ENCODE measurements at regions not wholly inside any gene's neighbourhood (a gene's known extent, or its start where the extent isn't known, plus 50 kb on each side); places are given as distances from the start of the nearest gene placed in this dataset.

DNA sequence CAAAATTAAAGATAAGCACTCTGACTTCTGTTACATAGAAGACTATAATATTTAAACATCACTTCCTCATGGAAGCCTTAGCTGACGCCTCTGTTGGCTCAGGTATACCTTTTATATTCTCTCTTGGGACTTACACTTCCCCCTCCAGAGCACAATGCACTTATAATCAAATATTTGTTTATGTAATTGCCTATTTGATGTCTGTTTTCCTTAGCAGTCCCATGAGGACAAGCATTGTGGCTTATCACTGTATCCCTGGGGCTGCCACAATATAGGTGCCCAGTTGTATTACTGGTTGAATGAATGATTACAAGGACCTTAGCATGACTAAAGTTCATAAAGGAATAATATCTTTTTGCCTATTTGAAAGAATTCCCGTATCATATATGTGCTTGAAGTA is 186.7 kb upstream of the VGLL2 start:
- no peak for DNase-seq

GRCh38 chr6:117079951-117080350 is 185.4 kb upstream of the VGLL2 start:
- DNase-seq, result no peak

- DNase-seq, result no peak
Observed at GRCh38 chr6:117089604-117090003, 175.8 kb upstream of the VGLL2 start.

GRCh38 chr6:117110146-117110545 is 155.2 kb upstream of the VGLL2 start:
- DNase-seq, result no peak

DNA sequence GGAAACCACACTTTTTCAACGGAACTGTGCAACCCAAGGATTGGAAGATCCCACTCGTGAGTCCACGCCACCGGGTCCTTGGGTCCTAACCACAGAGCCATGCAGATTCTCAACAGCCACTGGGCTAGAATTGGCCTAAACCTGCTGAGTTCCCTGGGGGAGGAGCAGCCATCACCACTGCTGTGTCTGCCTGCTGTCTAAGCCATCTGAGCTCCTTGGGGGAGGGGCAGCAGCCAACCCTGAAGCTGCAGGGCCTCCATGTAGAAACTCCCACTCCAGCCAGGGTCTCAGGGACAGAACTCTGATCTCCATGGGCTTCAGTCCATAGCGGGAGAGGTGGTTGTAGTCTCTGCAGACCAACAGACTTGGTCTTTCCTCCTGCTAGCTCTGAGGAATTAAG is 154.6 kb upstream of the VGLL2 start:
- DNase-seq, result no peak

- DNase-seq, result no peak
Observed at GRCh38 chr6:117117652-117118051, 147.7 kb upstream of the VGLL2 start.

DNA sequence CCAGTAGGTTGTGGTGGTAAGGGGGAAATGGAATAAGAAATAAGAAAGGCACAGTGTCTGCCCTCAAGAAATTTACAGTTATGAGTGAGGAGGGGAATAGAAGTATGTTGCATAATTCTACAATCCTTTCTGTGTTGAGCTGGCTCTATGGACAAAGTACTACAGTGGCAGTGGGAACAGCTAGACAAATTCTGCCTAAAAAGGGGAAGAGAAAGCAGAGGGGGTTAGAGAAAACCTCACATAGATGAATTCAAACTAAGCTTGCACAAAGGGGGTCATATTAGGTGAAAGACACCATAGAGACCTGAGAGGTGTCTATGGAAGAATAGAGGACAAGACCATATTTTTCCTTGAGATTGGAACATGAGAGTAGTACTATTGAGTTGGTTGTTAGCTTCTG is 146.9 kb upstream of the VGLL2 start:
- DNase-seq, result no peak

GRCh38 chr6:117126213-117126612 is 139.1 kb upstream of the VGLL2 start:
- no peak for DNase-seq

- no peak for DNase-seq
Observed at GRCh38 chr6:117128052-117128451, 137.3 kb upstream of the VGLL2 start.

GRCh38 chr6:117130125-117130524 is 135.2 kb upstream of the VGLL2 start:
- DNase-seq, result no peak

DNA sequence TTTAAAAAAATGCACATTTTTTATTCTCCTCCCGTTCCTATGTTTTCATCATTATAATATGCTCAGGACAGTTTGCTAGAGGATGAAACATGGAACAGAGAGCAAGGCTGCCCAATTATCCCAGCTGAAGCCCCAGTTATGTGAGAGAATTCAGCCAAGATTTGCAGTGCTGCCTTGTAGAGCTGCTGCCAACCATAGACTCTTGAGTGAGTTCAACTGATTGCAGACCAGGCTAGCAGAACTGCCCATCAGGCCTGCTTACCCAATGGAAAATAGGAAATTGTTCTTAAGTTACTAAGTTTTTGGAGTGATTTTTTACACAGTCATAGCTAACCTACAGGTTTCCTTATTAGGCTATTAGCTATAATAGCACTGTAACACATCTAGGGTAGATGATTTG is 128.7 kb upstream of the VGLL2 start:
- no peak for DNase-seq

DNA sequence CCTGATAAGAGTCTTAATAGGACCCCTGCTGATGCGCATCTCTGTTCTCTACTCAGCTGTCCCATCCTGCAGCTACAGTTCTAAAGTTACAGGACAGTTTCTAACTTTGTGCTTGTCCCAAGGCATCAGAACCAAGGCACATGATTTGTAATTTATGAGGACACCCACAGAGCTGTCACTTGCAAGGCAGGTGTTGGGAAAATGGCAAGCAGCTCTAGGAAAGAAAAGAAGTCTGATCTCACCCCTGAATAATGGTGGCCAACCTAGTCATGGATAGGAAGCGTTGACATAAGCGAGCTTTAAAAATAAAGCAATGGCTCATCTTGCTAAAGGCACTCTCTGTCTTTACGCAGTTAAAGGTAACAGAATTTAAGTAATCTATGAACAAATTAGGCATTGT is 127.6 kb upstream of the VGLL2 start:
- no peak for DNase-seq

DNA sequence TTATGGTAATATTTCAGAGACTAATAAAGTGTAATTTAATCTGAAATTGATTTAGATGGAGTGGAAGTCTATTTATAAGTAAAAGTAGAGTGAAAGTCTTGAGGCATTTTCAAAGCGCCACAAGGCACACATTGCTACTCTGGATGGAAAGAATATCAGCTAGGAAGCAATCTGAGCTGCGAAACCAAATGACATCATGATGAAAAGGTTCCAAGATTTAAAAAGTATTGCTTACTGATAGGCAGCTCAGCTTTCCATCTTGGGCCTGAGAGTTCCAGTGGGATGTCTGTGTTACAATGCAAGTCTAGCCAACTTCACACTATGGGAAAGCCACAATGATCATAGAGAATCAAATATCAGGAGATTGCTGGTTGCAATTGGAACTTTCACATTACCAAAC is 126.9 kb upstream of the VGLL2 start:
- DNase-seq, result no peak

- DNase-seq, result no peak
Observed at GRCh38 chr6:117138920-117139319, 126.4 kb upstream of the VGLL2 start.

DNA sequence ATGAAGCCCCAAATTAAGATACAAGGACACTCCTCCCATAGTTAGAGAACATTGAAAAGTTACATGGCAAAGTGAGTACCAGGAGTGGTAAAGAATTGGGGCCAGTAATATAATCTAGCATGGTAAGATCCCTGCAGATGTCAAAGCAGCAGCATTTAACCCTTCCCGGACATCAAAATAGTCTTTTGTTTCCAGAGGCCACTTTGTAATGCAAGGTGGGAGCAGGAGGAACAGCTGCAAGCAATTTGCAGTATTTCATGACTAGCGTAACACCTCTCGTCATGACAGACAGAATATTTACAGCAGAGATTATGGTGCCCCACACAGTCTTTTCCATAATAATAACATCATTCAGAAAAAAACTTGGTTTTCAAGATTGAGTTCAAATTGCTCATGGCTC is 123.2 kb upstream of the VGLL2 start:
- no peak for DNase-seq

DNA sequence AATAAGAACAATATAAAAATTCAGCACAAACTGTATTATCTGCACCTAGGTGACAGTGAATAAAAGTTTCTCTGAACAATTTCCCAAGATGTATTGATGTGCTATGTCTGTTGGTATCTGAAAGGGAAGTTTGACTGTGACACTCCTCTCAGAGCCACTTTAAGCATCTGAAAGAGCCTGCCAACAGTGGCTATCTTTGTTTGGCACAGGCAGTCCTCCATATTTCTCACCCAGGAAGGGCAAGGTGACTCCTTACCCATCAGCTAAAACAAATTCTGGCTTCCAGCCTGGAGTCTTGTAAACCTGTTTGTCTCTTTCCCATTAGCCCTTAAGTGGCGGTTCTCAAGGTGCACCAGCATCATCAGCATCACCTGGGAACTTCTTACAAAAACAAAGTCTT is 122.4 kb upstream of the VGLL2 start:
- DNase-seq, result no peak

DNA sequence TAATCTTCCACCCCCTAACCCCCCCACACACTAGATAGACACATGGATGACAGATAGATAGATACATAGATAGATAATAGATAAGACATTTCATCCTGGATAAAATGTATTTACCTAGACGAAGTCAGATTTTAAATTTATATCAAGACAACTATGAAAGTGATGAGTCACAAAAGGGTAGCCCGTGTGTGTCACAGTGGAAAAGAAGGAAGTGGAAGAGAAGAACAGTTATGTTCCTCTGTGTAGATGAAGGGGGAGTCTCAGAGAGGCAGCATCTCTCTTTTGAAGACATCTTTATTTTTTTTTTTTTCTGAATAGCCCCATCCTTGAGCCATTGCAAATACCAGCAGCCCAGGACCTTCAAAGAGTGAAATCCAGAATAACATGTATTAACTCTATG is 121.7 kb upstream of the VGLL2 start:
- DNase-seq, result no peak

DNA sequence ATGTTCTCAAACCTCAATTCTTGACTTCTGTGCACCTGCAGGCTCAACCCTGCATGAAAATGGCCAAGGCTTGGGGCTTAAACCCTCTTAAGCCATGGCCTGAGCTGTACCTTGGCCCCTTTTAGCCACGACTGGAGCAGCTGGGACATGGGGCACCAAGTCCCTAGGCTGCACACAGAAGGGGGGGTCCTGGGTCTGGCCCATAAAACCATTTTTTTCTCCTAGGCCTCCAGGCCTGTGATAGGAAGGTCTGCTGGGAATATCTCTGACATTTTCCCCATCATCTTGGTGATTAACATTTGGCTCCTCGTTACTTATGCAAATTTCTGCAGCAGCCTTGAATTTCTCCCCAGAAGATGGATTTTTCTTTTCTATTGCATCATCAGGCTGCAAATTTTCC is 119.4 kb upstream of the VGLL2 start:
- DNase-seq, result no peak

GRCh38 chr6:117149324-117149723 is 116.0 kb upstream of the VGLL2 start:
- DNase-seq, result no peak

DNA sequence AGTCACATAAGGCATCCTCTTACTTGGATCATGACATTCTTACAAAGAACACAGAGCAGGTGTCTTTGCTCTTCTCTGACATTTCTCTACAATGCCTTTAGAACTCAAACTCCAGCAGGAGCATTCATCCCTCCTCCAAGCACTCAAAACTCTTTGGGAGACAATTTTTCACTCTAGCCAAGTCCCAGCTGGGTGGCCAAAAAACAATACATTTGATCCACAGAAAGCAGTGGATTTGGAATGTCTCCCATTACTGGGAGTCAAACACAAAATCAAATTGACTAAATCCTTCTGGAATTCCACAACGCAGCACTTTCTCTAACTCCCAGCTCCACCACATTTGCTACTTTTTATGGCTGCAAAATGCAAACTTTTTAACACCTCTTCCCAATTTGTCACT is 108.6 kb upstream of the VGLL2 start:
- DNase-seq, result no peak

DNA sequence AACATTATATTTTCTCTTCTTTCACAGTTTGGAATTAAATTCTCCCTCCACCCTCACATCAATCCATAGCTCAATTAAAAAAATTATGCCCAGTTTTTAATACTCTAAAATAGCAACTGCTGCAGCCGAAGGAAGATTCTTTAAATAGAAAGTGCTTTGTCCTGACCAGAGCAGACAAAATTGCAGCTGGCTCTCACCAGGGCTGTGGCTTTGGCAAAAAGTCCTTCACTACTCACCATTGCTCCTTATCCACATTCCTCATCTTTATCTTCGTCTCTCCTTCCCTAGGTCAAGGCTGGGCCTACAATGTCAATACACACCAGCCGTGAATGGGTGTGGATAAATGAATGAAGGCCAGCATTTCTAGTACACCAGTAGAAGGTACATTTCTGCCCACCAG is 107.9 kb upstream of the VGLL2 start:
- DNase-seq, result no peak

DNA sequence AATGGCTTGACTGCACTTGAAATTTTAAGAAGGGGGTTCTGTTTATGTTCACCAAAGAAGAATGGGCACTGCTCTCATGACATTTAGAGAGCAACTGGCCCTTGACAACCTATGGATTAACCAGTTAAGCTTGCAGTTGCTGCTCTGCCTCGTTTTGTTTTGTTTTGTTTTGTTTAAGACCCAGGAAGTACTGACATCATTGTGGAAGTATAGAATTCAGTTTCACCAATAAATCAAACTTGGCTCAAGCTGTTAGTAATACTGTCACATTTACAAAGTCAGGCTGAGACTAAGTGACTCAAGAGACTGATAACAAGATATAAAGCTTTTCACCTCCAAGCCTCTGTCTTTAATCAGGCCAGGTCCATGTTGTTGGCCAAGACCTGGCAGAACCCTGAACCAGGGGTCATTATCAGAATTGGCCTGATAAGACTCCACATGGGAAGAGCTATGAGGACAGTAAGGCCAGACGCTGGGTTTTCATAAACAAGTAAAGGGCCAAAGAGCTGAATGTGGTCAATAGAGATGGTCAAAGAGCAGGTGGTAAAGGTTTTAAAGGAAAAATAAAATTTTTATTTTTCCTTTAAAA is 99.4 kb upstream of the VGLL2 start:
- DNase-seq, result no peak

DNA sequence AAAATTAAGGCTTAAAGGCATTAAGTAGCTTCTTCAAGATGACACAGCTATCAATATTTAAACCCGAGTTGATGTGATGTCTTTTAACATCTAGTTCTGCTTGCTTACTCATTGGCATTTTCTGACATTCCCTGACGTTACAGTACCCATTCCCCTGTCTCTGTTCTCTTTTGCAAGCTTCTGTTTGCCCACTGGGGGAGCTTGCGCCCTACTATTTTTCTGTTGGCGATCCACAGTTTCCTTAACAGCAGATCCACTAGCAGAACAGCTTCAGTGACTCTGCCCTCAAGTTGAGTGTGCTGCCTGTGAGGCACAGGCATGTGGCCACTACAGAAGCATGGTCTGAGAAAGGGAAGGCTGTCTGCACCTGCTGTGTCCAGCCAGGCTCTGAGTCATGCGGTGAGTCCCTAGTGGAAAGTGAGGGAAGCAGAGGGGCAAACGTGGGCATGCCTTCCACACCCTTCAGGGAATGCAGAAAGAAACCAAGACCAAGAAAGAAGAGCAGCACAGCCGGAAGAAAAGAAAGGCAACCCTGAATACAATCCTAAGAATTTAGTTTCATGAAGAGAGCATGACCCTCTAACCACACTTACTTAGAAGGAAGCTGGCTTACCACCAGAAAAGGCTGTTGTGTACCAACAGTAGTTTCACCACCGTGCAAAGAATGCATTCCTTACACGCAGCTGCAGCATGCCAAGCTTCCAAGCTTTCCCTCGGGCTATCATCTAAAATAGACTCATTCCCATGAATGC is 97.7 kb upstream of the VGLL2 start:
- DNase-seq, result no peak

DNA sequence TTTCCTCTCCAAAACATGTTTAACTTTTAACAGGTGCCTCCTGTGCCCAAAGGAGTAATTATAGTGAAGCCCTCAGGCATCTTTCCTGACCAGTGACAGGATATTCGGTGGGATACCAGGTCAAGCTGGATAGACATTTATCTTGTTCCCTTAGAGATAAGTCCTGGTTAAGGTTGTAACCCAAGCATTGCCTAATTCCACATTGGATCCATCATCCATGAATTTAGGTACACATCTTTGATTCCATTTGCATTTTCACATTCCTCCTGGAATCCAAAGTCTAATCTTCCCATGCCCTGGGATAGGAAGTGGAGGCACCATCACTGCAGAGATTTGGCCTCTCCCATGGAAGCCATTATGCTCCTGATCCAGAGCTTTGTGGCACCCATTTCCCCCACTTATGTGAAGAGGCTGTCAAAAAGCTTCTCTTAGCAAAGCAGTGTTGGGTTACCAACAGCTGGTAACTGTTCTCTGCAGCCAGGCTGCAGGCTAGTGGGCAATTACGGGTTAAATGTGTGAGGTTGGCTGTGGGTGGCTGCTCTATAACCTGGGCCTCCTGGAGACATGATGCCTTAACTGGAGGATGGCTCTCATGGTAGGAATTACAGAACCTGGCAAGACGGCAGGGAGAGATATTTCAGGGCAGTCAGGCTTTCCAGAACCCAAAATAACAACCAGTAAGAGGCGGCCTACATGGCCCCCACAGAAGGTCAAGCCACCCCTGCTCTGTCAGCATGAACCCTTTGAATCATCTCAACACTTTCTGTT is 96.9 kb upstream of the VGLL2 start:
- DNase-seq, result no peak

All from fibroblast of skin of back (primary cell).